Adrenal gland (tissue), 9 donors: ENCODE measurements at regions not wholly inside any gene's neighbourhood (a gene's known extent, or its start where the extent isn't known, plus 50 kb on each side); places are given as distances from the start of the nearest gene placed in this dataset.
"Not testable (repeated sequence)": the region's sequence is repeated elsewhere in the genome, so short reads cannot be mapped to it uniquely, and the experiment has no call there.

Source experiments
- DNase-seq, 7 donors: peaks; one replicate each; pipeline ENCODE4 v3.0.0-alpha.2; 2019 to 2020
- H3K27ac ChIP-seq, 5 donors: fragments of 200-600 bp; sonication (generic) in 4 of 5; 1 replicate in 3 of 5; 2 replicates in 2 of 5; pipeline versions ENCODE4 v1.5.1 to v1.8.0; 2016 to 2020; ENCODE audit warnings: mild to moderate bottlenecking in 1 of 5
- H3K27me3 ChIP-seq: fragments of 200-600 bp; 2 replicates; pipeline ENCODE4 v1.8.0; 2021
- H3K36me3 ChIP-seq, 2 donors: fragments of 200-600 bp; replicated peaks in 1 of 2; 1 replicate in 1 of 2; 2 replicates in 1 of 2; pipeline versions ENCODE4 v1.5.1 to v1.8.0; 2018 to 2022
- H3K4me1 ChIP-seq, 2 donors: fragments of 200-600 bp; replicated peaks in 1 of 2; 1 replicate in 1 of 2; 2 replicates in 1 of 2; pipeline versions ENCODE4 v1.5.1 to v1.8.0; 2018 to 2021
- H3K4me3 ChIP-seq, 4 donors: fragments of 200-600 bp; sonication (generic) in 3 of 4; one replicate each; pipeline ENCODE4 v1.5.1; 2016 to 2018
- H3K9me3 ChIP-seq, 3 donors: fragments of 200-600 bp; sonication (generic) in 1 of 3; replicated peaks in 1 of 3; 1 replicate in 2 of 3; 2 replicates in 1 of 3; pipeline versions ENCODE4 v1.5.1 to v1.8.0; 2016 to 2021
- CTCF ChIP-seq, 6 experiments: fragments of 450-650 bp in 4 of 6; fragments of 200-600 bp in 2 of 6; sonication (generic) in 1 of 6; IDR thresholded peaks; 1 replicate in 5 of 6; 2 replicates in 1 of 6; pipeline versions ENCODE4 v1.5.1 to v1.8.0; 2016 to 2021; ENCODE audit warnings: antibody characterized with exemption in 6 of 6, mild to moderate bottlenecking in 2 of 6, moderate library complexity in 1 of 6
- POLR2A ChIP-seq, 2 donors: fragments of 450-650 bp; IDR thresholded peaks; one replicate each; pipeline ENCODE4 v1.6.1; 2017; ENCODE audit warnings: antibody characterized with exemption in 2 of 2, mild to moderate bottlenecking in 2 of 2, moderate library complexity in 1 of 2
- WGBS, 4 donors: extraction: QIAGEN DNeasy Blood & Tissue Kit in 2 of 4; methylation state at CpG; one replicate each; pipeline versions ENCODE4 v1.1.5 to v1.1.7; 2013 to 2017; 5-methylcytosine and 5-hydroxymethylcytosine counted together
- intact Hi-C, 2 donors: fragments of 100-400 bp; cut with DNase I; formaldehyde crosslinking; loops; one replicate each; pipeline versions ENCODE4 v1.14.1 to v1.15.0; 2022 to 2023
- donor health status: healthy with polysubstance abuse.
- donor health status: Bipolar disorder and iron deficiency.
- donor health status: DM: yes; HTN: yes; CAD: no.
- donor health status: DM: no; HTN: no; CAD: no.
- donor health status: DM: no; HTN: no; CAD: no.

GRCh38 chr9:30524311-30524710 is 1860.1 kb upstream of the ACO1 start:
- H3K4me3 ChIP-seq: no peak overlapping the region
- H3K27me3 ChIP-seq: no peaks in the 10 kb centered on the region
- 65 to 74% (median 67%) methylated on average over 1 of the region's 1 CpG for WGBS, 4 donors
- DNase-seq: no peak
- H3K27ac ChIP-seq: no peak overlapping the region
- intact Hi-C loops: no loop called here
- H3K9me3 ChIP-seq: no peaks in the 10 kb centered on the region
- TF ChIP-seq CTCF (IDR thresholded peaks at IDR 0.05) (no peak), POLR2A (IDR thresholded peaks at IDR 0.05) (no peak)
- H3K4me1 ChIP-seq: no peaks in the 10 kb centered on the region
- H3K36me3 ChIP-seq: no peaks in the 10 kb centered on the region

GRCh38 chr9:30534455-30534854 is 1850.0 kb upstream of the ACO1 start:
- no peak for TF ChIP-seq CTCF (IDR thresholded peaks at IDR 0.05)
- TF ChIP-seq POLR2A (IDR thresholded peaks at IDR 0.05): no peak
- 83 to 87% (median 86%) methylated on average over 3 of the region's 3 CpGs for WGBS, 4 donors
- no peaks in the 10 kb centered on the region for H3K9me3 ChIP-seq
- no peaks in the 10 kb centered on the region for H3K36me3 ChIP-seq
- H3K27ac ChIP-seq: no peak overlapping the region
- no peak for DNase-seq
- H3K4me1 ChIP-seq: no peaks in the 10 kb centered on the region
- intact Hi-C loops: no loop called here
- no peaks in the 10 kb centered on the region for H3K27me3 ChIP-seq
- H3K4me3 ChIP-seq: no peak overlapping the region

- no peak for DNase-seq
- 69 to 79% (median 74%) methylated on average over 2 of the region's 2 CpGs for WGBS, 4 donors
- no peaks in the 10 kb centered on the region for H3K4me1 ChIP-seq
- intact Hi-C loops: no loop called here
- no peak overlapping the region for H3K4me3 ChIP-seq
- H3K9me3 ChIP-seq: no peaks in the 10 kb centered on the region
- TF ChIP-seq CTCF (IDR thresholded peaks at IDR 0.05) (no peak), POLR2A (IDR thresholded peaks at IDR 0.05) (no peak)
- H3K27ac ChIP-seq: no peak overlapping the region
- no peaks in the 10 kb centered on the region for H3K27me3 ChIP-seq
- H3K36me3 ChIP-seq: no peaks in the 10 kb centered on the region
Measured at GRCh38 chr9:30534896-30535295, 1849.5 kb upstream of the ACO1 start.

GRCh38 chr9:30536494-30536893 is 1847.9 kb upstream of the ACO1 start:
- H3K36me3 ChIP-seq: no peaks in the 10 kb centered on the region
- no peaks in the 10 kb centered on the region for H3K9me3 ChIP-seq
- H3K27me3 ChIP-seq: no peaks in the 10 kb centered on the region
- DNase-seq: no peak
- no peaks in the 10 kb centered on the region for H3K4me1 ChIP-seq
- H3K27ac ChIP-seq: no peak overlapping the region
- H3K4me3 ChIP-seq: no peak overlapping the region
- TF ChIP-seq POLR2A (IDR thresholded peaks at IDR 0.05) (no peak), CTCF (IDR thresholded peaks at IDR 0.05) (no peak)
- intact Hi-C loops: no loop called here
- WGBS, 4 donors: 42 to 70% (median 57%) methylated on average over 3 of the region's 3 CpGs

- intact Hi-C loops, H3K4me1 ChIP-seq, H3K9me3 ChIP-seq, H3K4me3 ChIP-seq, H3K36me3 ChIP-seq, H3K27ac ChIP-seq, H3K27me3 ChIP-seq, DNase-seq: not testable (repeated sequence)
- 60 to 88% (median 84%) methylated on average over 3 to 14 of the region's 15 CpGs for WGBS, 4 donors
Measured at GRCh38 chr9:30539696-30540095, 1844.7 kb upstream of the ACO1 start.
